Neural crest cell (in vitro differentiated cells): ENCODE measurements at regions not wholly inside any gene's neighbourhood (a gene's known extent, or its start where the extent isn't known, plus 50 kb on each side); places are given as distances from the start of the nearest gene placed in this dataset.

Experiments used
- DNase-seq: peaks from one replicate; pipeline ENCODE4 v3.0.0; 2021; ENCODE audit warnings: low read depth, mixed read lengths, low spot score
- H3K27ac Mint-ChIP-seq: one replicate; pipeline ENCODE4 v1.8.0; 2021; ENCODE audit warnings: mild to moderate bottlenecking, mixed read lengths; ENCODE audit not compliant: unreplicated experiment
- H3K27me3 Mint-ChIP-seq: 2 replicates; pipeline ENCODE4 v1.8.0; 2021; ENCODE audit warnings: low read depth, mild to moderate bottlenecking, mixed read lengths
- H3K36me3 Mint-ChIP-seq: 2 replicates; pipeline ENCODE4 v1.8.0; 2021; ENCODE audit warnings: low read depth, mild to moderate bottlenecking, mixed read lengths
- H3K4me1 Mint-ChIP-seq: 2 replicates; pipeline ENCODE4 v1.8.0; 2021; ENCODE audit warnings: mixed read lengths
- H3K4me3 Mint-ChIP-seq: one replicate; pipeline ENCODE4 v1.8.0; 2021; ENCODE audit warnings: mild to moderate bottlenecking, mixed read lengths
- H3K9me3 Mint-ChIP-seq: 2 replicates; pipeline ENCODE4 v1.8.0; 2021; ENCODE audit warnings: mixed read lengths
- CTCF ChIP-seq: fragments of 200-600 bp; sonication (generic); conservative IDR thresholded peaks from 2 replicates; pipeline ENCODE4 v1.5.0; 2021; ENCODE audit warnings: antibody characterized with exemption, mild to moderate bottlenecking

DNA sequence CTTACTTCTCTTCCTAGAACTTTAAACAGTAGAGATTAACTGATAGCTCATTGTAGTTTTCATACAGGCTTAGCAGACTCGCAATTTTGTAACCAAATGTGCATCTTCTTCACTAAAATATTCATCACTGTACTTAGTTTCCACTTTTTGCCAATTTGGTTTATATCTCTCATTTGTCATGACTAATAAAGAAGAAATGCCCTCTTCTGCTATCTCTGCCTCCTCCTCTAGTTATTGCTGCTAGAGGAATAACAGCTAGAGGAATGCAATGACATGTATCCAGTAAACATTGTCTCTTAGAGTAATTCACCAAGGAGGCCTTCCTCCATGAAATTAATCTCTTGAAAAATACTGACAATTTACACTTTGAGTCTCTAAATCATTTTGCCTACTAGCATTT is 115.5 kb upstream of the COX10 start:
- peaks cover 10% of the 10 kb centered on the region for H3K36me3 Mint-ChIP-seq
- H3K27me3 Mint-ChIP-seq: no peaks in the 10 kb centered on the region
- DNase-seq: no peak
- no peak overlapping the region for H3K27ac Mint-ChIP-seq
- peaks cover 4% of the 10 kb centered on the region for H3K9me3 Mint-ChIP-seq
- H3K4me1 Mint-ChIP-seq: no peaks in the 10 kb centered on the region
- H3K4me3 Mint-ChIP-seq: no peak overlapping the region
- TF ChIP-seq CTCF: no peak

GRCh38 chr17:13957636-13958035 is 111.7 kb upstream of the COX10 start:
- no peak for DNase-seq
- Mint-ChIP-seq H3K27me3 (no peaks in the 10 kb centered on the region), H3K4me1 (no peaks in the 10 kb centered on the region), H3K36me3 (peaks cover 10% of the 10 kb centered on the region), H3K9me3 (peaks cover 4% of the 10 kb centered on the region), H3K4me3 (no peak overlapping the region), H3K27ac (no peak overlapping the region)
- no peak for TF ChIP-seq CTCF

DNA sequence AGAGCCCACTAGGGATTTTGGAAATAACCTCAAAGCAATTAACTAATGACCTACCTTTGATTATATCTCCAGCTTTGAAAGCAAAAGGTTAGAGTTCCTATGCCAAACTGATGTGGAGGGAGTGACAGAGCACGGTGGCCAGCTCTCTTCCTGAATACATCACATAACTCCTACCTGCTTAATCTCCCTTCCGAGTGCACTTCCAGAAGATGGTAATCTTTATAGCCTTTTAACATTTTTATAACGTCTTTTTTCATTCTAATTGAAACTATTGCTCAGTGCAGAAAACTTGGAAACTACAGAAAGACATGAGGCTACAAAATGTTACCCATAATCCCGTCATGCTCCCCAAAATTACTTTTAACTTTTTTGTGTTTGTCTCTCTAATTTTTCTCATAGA is 110.5 kb upstream of the COX10 start:
- no peak for DNase-seq
- H3K9me3 Mint-ChIP-seq: peaks cover 4% of the 10 kb centered on the region

DNA sequence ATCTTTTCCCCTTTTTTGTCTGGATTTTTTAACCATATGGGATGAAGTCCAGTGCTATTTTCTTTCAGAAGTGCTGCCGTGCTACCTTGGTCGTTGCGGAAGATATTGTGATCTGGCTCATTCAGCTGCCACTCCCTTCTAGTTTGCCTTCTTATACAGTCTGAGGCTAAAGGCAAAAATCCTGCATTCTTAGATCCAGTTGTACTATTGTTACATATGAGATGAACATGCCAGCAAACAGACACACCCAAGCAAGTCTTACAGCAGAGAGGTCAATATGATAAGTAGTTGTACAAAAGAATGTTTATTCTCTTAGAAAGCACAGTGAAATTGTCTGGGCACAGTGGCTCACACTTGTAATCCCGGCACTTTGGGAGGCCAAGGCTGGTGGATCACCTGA is 108.0 kb upstream of the COX10 start:
- Mint-ChIP-seq H3K4me1 (no peaks in the 10 kb centered on the region), H3K4me3 (no peak overlapping the region), H3K36me3 (no peaks in the 10 kb centered on the region), H3K27ac (no peak overlapping the region), H3K27me3 (no peaks in the 10 kb centered on the region), H3K9me3 (no peaks in the 10 kb centered on the region)
- DNase-seq: no peak
- TF ChIP-seq CTCF: no peak

More for the DNA sequence above, 110.5 kb upstream of the COX10 start:
- Mint-ChIP-seq H3K27ac (no peak overlapping the region), H3K36me3 (peaks cover 10% of the 10 kb centered on the region), H3K27me3 (no peaks in the 10 kb centered on the region), H3K4me1 (no peaks in the 10 kb centered on the region), H3K4me3 (no peak overlapping the region)
- TF ChIP-seq CTCF: no peak

DNA sequence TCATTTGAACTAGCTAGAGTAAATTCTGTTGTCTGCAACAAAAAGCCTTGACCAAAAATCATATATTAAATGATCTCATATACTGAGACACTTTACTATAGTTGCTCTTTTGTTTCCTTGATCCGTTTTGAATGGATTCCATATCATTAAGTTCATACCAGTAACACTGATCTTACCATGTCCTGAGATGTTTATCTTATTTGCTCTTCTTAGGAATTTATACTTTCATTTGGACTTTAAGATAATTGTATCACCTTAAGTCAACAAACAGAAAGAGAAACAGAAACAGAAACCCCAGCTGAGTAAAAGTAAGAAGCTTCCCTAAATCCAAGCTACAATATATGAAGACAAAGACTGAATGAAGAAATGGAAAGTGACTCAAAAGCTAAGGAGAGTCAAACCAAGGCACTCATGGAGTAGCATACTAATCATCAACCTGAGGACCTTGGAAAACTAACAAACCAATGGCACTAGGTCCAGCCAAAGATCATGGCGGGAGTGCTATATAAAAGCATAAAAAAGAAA is 106.5 kb upstream of the COX10 start:
- Mint-ChIP-seq H3K27ac (no peak overlapping the region), H3K4me1 (no peaks in the 10 kb centered on the region), H3K27me3 (no peaks in the 10 kb centered on the region), H3K36me3 (peaks cover 3% of the 10 kb centered on the region), H3K4me3 (no peak overlapping the region), H3K9me3 (no peaks in the 10 kb centered on the region)
- no peak for DNase-seq
- no peak for TF ChIP-seq CTCF

DNA sequence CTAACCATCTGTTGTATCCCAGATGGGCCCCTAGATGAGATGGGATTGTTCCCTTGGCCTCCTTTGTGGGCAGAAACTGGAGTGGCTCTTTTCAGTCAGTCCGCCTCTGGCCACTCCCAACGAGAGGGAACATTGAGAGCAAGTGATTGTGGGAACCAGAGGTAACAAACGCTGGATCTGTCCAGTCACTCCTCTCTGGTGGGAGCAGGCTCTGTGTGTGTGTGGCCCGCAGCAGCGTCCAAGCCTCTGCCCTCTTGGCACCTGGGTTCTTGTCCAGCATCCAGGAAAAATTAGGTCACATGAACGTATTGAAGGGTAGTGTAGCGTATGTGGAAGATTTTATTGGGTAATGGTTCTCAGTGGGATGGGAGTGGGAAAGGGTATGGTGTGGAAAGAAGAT is 101.9 kb upstream of the COX10 start:
- no peaks in the 10 kb centered on the region for H3K27me3 Mint-ChIP-seq

More for the DNA sequence above, 101.9 kb upstream of the COX10 start:
- Mint-ChIP-seq H3K36me3 (peaks cover 3% of the 10 kb centered on the region), H3K4me3 (no peak overlapping the region), H3K4me1 (peaks cover 17% of the 10 kb centered on the region), H3K27ac (no peak overlapping the region), H3K9me3 (no peaks in the 10 kb centered on the region)
- TF ChIP-seq CTCF: no peak
- DNase-seq: no peak
